H9 (cell line): ENCODE measurements at regions not wholly inside any gene's neighbourhood (a gene's known extent, or its start where the extent isn't known, plus 50 kb on each side); places are given as distances from the start of the nearest gene placed in this dataset.

Experiments
- DNase-seq: peaks from one replicate; pipeline ENCODE4 v3.0.0-alpha.2; 2017
- H2AFZ ChIP-seq: one replicate; pipeline ENCODE4 v1.6.1; 2013; ENCODE audit warnings: mild to moderate bottlenecking, low read length, control low read depth, moderate library complexity
- H2AK5ac ChIP-seq: 2 replicates; pipeline ENCODE4 v1.6.1; 2013; ENCODE audit warnings: low read length, control low read depth, mixed read lengths; ENCODE audit not compliant: insufficient read length
- H2BK120ac ChIP-seq: one replicate; pipeline ENCODE4 v1.6.1; 2013; ENCODE audit warnings: low read depth, mild to moderate bottlenecking, low read length, control low read depth, inconsistent platforms; ENCODE audit not compliant: poor library complexity, severe bottlenecking
- H2BK12ac ChIP-seq: 2 replicates; pipeline ENCODE4 v1.6.1; 2013; ENCODE audit warnings: low read length, control low read depth, mixed read lengths, low read depth; ENCODE audit not compliant: insufficient read length
- H2BK15ac ChIP-seq: 2 replicates; pipeline ENCODE4 v1.6.1; 2013; ENCODE audit warnings: low read depth, low read length, control low read depth
- H2BK20ac ChIP-seq: one replicate; pipeline ENCODE4 v1.6.1; 2013; ENCODE audit warnings: low read depth, mild to moderate bottlenecking, low read length, control low read depth, inconsistent platforms; ENCODE audit not compliant: poor library complexity, severe bottlenecking
- H2BK5ac ChIP-seq: 2 replicates; pipeline ENCODE4 v1.6.1; 2013; ENCODE audit warnings: low read length, control low read depth, mixed read lengths; ENCODE audit not compliant: insufficient read length
- H3K14ac ChIP-seq: 2 replicates; pipeline ENCODE4 v1.6.1; 2013; ENCODE audit warnings: low read length, control low read depth; ENCODE audit not compliant: insufficient read depth
- H3K18ac ChIP-seq: 2 replicates; pipeline ENCODE4 v1.6.1; 2013; ENCODE audit warnings: low read depth, mild to moderate bottlenecking, mixed read lengths, low read length, control low read depth; ENCODE audit not compliant: insufficient read length
- H3K23ac ChIP-seq: 2 replicates; pipeline ENCODE4 v1.6.1; 2013; ENCODE audit warnings: low read length, control low read depth, mixed read lengths, low read depth; ENCODE audit not compliant: insufficient read length
- H3K23me2 ChIP-seq: 2 replicates; pipeline ENCODE4 v1.6.1; 2013; ENCODE audit warnings: low read depth, mild to moderate bottlenecking, mixed read lengths, low read length, control low read depth; ENCODE audit not compliant: insufficient read length, poor library complexity, severe bottlenecking
- H3K27ac ChIP-seq: 2 replicates; pipeline ENCODE4 v1.5.1; 2013; ENCODE audit warnings: low read length, control low read depth, mixed read lengths, low read depth; ENCODE audit not compliant: insufficient read length
- H3K27me3 ChIP-seq: 2 replicates; pipeline ENCODE4 v1.6.1; 2013; ENCODE audit warnings: low read length, control low read depth, inconsistent platforms; ENCODE audit not compliant: insufficient read depth
- H3K4ac ChIP-seq: 2 replicates; pipeline ENCODE4 v1.6.1; 2013; ENCODE audit warnings: low read depth, mild to moderate bottlenecking, control low read depth, inconsistent platforms, low read length, moderate library complexity
- H3K4me1 ChIP-seq: 2 replicates; pipeline ENCODE4 v1.6.1; 2013; ENCODE audit warnings: low read length, control low read depth, inconsistent platforms; ENCODE audit not compliant: insufficient read depth
- H3K4me2 ChIP-seq: 2 replicates; pipeline ENCODE4 v1.6.1; 2013; ENCODE audit warnings: low read length, control low read depth, mixed read lengths; ENCODE audit not compliant: insufficient read length, insufficient read depth
- H3K56ac ChIP-seq: 2 replicates; pipeline ENCODE4 v1.6.1; 2013; ENCODE audit warnings: low read depth, mild to moderate bottlenecking, mixed read lengths, low read length, control low read depth; ENCODE audit not compliant: insufficient read length
- H3K79me1 ChIP-seq: 2 replicates; pipeline ENCODE4 v1.6.1; 2013; ENCODE audit warnings: low read depth, mild to moderate bottlenecking, moderate library complexity, low read length, control low read depth, inconsistent platforms; ENCODE audit not compliant: insufficient read depth, poor library complexity, severe bottlenecking
- H3K79me2 ChIP-seq: 2 replicates; pipeline ENCODE4 v1.6.1; 2013; ENCODE audit warnings: low read length, control low read depth, inconsistent platforms; ENCODE audit not compliant: insufficient read depth
- H3K9ac ChIP-seq: 2 replicates; pipeline ENCODE4 v1.6.1; 2013; ENCODE audit warnings: low read length, control low read depth, mixed read lengths; ENCODE audit not compliant: insufficient read length; ENCODE audit errors: extremely low read depth
- H3K9me3 ChIP-seq: one replicate; pipeline ENCODE4 v1.6.1; 2013; ENCODE audit warnings: low read depth, low read length, inconsistent platforms; ENCODE audit not compliant: control insufficient read depth
- H3T11ph ChIP-seq: one replicate; pipeline ENCODE4 v1.6.1; 2013; ENCODE audit warnings: mild to moderate bottlenecking, low read length, control low read depth, inconsistent platforms
- H4K20me1 ChIP-seq: one replicate; pipeline ENCODE4 v1.6.1; 2013; ENCODE audit not compliant: control insufficient read depth, insufficient read length, insufficient read depth
- H4K5ac ChIP-seq: 2 replicates; pipeline ENCODE4 v1.6.1; 2013; ENCODE audit warnings: low read depth, mild to moderate bottlenecking, mixed read lengths, low read length, control low read depth; ENCODE audit not compliant: insufficient read length
- H4K8ac ChIP-seq: replicated peaks from 2 replicates; pipeline ENCODE4 v1.6.1; 2013; ENCODE audit warnings: low read length, control low read depth, mixed read lengths, low read depth; ENCODE audit not compliant: insufficient read length
- H4K91ac ChIP-seq: 2 replicates; pipeline ENCODE4 v1.6.1; 2013; ENCODE audit warnings: low read depth, mild to moderate bottlenecking, moderate library complexity, mixed read lengths, low read length, control low read depth; ENCODE audit not compliant: insufficient read length
- H3K27ac Mint-ChIP-seq, 3 experiments: 2 replicates in 2 of 3; 3 replicates in 1 of 3; pipeline ENCODE4 v1.8.0; 2020 to 2021; ENCODE audit warnings: mixed read lengths in 3 of 3, mild to moderate bottlenecking in 1 of 3, moderate library complexity in 1 of 3
- H3K27me3 Mint-ChIP-seq: 2 replicates; pipeline ENCODE4 v1.8.0; 2021; ENCODE audit warnings: low read depth, mild to moderate bottlenecking, moderate library complexity, mixed read lengths
- H3K36me3 Mint-ChIP-seq, 3 experiments: 2 replicates in 2 of 3; 3 replicates in 1 of 3; pipeline ENCODE4 v1.8.0; 2020 to 2021; ENCODE audit warnings: low read depth in 3 of 3, mixed read lengths in 3 of 3; ENCODE audit not compliant: insufficient read depth in 1 of 3
- H3K4me1 Mint-ChIP-seq, 2 experiments: 2 replicates each; pipeline ENCODE4 v1.8.0; 2020; ENCODE audit warnings: mixed read lengths in 2 of 2
- H3K4me3 Mint-ChIP-seq, 2 experiments: 2 replicates in 1 of 2; 3 replicates in 1 of 2; pipeline ENCODE4 v1.8.0; 2020 to 2021; ENCODE audit warnings: mild to moderate bottlenecking in 2 of 2, mixed read lengths in 2 of 2, moderate library complexity in 1 of 2
- H3K9me3 Mint-ChIP-seq, 2 experiments: 2 replicates in 1 of 2; 3 replicates in 1 of 2; pipeline ENCODE4 v1.8.0; 2020; ENCODE audit warnings: mild to moderate bottlenecking in 2 of 2, mixed read lengths in 2 of 2, moderate library complexity in 1 of 2
- WGBS: extraction: QIAGEN DNeasy Blood & Tissue Kit; methylation state at CpG from one replicate; pipeline ENCODE4 v1.1.7; 2013; ENCODE audit warnings: missing lambda C conversion rate, low lambda C conversion rate, mixed read lengths; ENCODE audit not compliant: insufficient read length; ENCODE audit errors: extremely low coverage; 5-methylcytosine and 5-hydroxymethylcytosine counted together
- TF ChIP-seq, protein P1 (sequence below): fragments of 200-600 bp; sonication (generic); conservative IDR thresholded peaks from 3 replicates; pipeline ENCODE4 v1.8.0; 2021; ENCODE audit warnings: antibody characterized with exemption, mild to moderate bottlenecking

DNA sequence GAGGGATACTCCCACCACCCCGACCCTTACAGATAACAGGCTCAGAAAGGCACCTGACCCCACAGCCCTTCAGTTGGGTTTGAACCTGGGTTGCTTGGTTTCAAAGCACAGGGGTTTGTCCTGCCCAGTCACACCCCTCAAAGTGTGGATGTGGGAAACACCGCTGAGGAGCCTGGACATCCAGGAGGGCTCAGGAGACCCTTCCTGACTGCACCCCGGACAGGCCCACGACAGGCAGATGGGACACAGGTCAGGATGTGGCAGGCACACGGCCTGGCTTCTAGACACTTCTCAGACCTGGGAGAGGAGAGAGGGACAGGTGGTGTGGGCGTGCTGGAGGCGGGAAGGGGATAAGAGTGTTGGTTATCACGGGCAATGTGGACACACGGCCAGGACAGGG, 932.3 kb downstream of the BRD1 start:
- H3K27me3 Mint-ChIP-seq = peaks cover 30% of the 10 kb centered on the region
- DNase-seq = no peak
- no peaks in the 10 kb centered on the region; a peak in 1 of 7 replicates for H3K36me3 Mint-ChIP-seq

More for the DNA sequence above, 932.3 kb downstream of the BRD1 start:
- Histone ChIP-seq H3K4me2 (no peak overlapping the region), H2AFZ (no peak overlapping the region), H3K9me3 (no peaks in the 10 kb centered on the region), H3K27ac (no peak overlapping the region), H2BK20ac (no peak overlapping the region), H3T11ph (no peak overlapping the region), H3K79me1 (no peaks in the 10 kb centered on the region), H2BK5ac (no peak overlapping the region), H3K79me2 (no peaks in the 10 kb centered on the region), H3K27me3 (no peaks in the 10 kb centered on the region), H2AK5ac (no peak overlapping the region), H2BK15ac (no peak overlapping the region), H3K14ac (no peak overlapping the region), H4K91ac (no peak overlapping the region), H3K4me1 (no peaks in the 10 kb centered on the region), H4K20me1 (no peaks in the 10 kb centered on the region), H4K8ac (no peak overlapping the region), H3K23me2 (no peaks in the 10 kb centered on the region), H3K23ac (no peak overlapping the region), H2BK12ac (no peak overlapping the region), H3K9ac (no peak overlapping the region), H3K4ac (no peak overlapping the region), H3K56ac (no peak overlapping the region), H3K18ac (no peak overlapping the region), H2BK120ac (no peak overlapping the region), H4K5ac (no peak overlapping the region)
- no peaks in the 10 kb centered on the region for H3K9me3 Mint-ChIP-seq
- H3K27ac Mint-ChIP-seq = no peak overlapping the region
- H3K4me3 Mint-ChIP-seq = no peak overlapping the region
- TF ChIP-seq, protein P1, sequence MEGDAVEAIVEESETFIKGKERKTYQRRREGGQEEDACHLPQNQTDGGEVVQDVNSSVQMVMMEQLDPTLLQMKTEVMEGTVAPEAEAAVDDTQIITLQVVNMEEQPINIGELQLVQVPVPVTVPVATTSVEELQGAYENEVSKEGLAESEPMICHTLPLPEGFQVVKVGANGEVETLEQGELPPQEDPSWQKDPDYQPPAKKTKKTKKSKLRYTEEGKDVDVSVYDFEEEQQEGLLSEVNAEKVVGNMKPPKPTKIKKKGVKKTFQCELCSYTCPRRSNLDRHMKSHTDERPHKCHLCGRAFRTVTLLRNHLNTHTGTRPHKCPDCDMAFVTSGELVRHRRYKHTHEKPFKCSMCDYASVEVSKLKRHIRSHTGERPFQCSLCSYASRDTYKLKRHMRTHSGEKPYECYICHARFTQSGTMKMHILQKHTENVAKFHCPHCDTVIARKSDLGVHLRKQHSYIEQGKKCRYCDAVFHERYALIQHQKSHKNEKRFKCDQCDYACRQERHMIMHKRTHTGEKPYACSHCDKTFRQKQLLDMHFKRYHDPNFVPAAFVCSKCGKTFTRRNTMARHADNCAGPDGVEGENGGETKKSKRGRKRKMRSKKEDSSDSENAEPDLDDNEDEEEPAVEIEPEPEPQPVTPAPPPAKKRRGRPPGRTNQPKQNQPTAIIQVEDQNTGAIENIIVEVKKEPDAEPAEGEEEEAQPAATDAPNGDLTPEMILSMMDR = no peak
- no peaks in the 10 kb centered on the region for H3K4me1 Mint-ChIP-seq
- WGBS = no CpG with 5 or more reads among the region's 9 CpGs
